Rectal smooth muscle tissue (tissue), 1 donor: ENCODE measurements at regions not wholly inside any gene's neighbourhood (a gene's known extent, or its start where the extent isn't known, plus 50 kb on each side); places are given as distances from the start of the nearest gene placed in this dataset.

Source experiments
- H3K27ac ChIP-seq: one replicate; pipeline ENCODE4 v1.7.0; 2013; ENCODE audit warnings: low read depth, low read length, inconsistent platforms
- H3K27me3 ChIP-seq: one replicate; pipeline ENCODE4 v1.7.0; 2013; ENCODE audit warnings: low read length; ENCODE audit not compliant: control insufficient read depth, insufficient read depth
- H3K36me3 ChIP-seq: one replicate; pipeline ENCODE4 v1.7.0; 2013; ENCODE audit warnings: low read length; ENCODE audit not compliant: control insufficient read depth, insufficient read depth
- H3K4me1 ChIP-seq: one replicate; pipeline ENCODE4 v1.7.0; 2013; ENCODE audit warnings: low read length; ENCODE audit not compliant: control insufficient read depth, insufficient read depth
- H3K4me3 ChIP-seq: one replicate; pipeline ENCODE4 v1.7.0; 2013; ENCODE audit warnings: low read length
- H3K9ac ChIP-seq: one replicate; pipeline ENCODE4 v1.7.0; 2013; ENCODE audit warnings: low read length

DNA sequence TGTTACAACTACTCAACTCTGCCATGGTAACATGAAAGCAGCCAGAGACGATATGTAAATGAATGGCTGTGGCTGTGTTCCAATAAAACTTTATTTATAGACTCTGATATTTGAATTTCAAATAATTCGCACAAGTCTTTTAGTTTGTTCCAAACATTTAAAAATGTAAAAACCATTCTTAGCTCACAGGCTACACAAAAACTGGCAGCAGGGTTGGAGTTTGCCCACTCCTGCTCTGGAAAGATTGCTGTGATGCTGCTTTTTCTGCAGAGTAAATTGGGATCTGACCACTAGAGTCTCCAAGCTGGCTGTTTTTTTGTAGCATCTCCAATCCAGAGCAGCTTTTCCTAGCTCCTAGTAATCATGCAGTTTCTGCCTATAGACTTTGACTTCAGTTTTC, 157.5 kb downstream of the CHRM3 start:
- no peak overlapping the region for H3K4me3 ChIP-seq
- no peaks in the 10 kb centered on the region for H3K27me3 ChIP-seq
- H3K36me3 ChIP-seq = no peaks in the 10 kb centered on the region
- no peak overlapping the region for H3K9ac ChIP-seq
- no peak overlapping the region for H3K27ac ChIP-seq
- no peaks in the 10 kb centered on the region for H3K4me1 ChIP-seq

DNA sequence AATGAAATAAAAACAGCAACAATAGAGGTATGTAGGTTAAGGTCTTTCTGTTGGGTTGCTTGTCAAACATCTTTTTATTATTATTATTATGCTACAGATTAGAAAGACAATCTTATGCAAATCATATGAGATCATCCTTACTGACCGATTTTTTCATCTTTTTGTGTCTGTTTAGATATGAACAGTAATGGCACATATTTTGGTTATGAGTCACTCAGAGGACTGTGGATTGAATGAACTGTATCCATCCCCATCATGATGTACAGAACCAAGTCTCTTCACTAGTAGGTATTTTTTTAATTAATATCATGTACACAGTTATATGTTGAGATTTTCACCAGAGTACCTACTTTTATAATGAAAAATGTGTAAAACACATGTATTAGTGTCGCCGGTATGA, 159.1 kb downstream of the CHRM3 start:
- Histone ChIP-seq H3K27me3 (no peaks in the 10 kb centered on the region), H3K9ac (no peak overlapping the region), H3K4me3 (no peak overlapping the region), H3K36me3 (no peaks in the 10 kb centered on the region), H3K4me1 (no peaks in the 10 kb centered on the region), H3K27ac (no peak overlapping the region)

DNA sequence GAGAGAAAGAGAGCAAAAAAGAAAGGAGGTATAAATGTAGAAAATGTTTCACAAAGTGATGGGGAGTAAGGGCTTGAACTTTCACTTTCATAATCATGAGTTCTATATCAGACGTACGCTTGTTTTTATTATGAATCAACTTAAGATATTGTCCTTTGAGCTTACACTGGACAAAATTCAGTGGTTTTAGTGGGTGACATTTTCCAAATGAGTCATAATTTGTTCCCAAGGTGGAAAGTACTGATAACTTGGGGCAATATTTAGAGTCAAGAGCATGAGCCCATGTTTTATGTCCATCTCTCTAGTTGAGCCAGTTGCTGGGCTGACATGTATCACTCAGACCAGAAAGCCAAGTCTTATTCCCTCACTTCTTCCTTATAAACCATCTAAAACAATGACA, 161.6 kb downstream of the CHRM3 start:
- Histone ChIP-seq H3K9ac (no peak overlapping the region), H3K27ac (no peak overlapping the region), H3K36me3 (no peaks in the 10 kb centered on the region), H3K4me3 (peak overlapping the region; percentile 24), H3K27me3 (no peaks in the 10 kb centered on the region), H3K4me1 (no peaks in the 10 kb centered on the region)

DNA sequence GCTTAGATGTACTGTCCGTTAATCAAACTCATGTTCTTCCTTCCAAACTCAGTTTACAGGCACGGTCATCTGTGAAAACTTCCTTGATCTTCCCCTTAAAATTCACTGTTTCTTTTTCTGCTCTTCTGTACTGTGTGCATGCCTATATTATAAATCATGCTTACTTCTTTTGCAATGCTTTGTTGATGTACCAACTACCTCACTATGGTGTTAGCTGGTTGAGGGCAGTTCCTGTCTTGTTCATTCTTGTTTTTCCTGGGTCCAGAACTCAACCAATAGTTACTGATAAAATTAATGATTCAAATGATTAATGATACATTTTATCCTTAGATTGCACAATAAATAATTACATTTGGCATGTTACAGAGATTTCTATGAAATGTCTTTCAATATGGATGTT, 163.8 kb downstream of the CHRM3 start:
- Histone ChIP-seq H3K36me3 (no peaks in the 10 kb centered on the region), H3K4me1 (no peaks in the 10 kb centered on the region), H3K4me3 (no peak overlapping the region), H3K9ac (no peak overlapping the region), H3K27me3 (no peaks in the 10 kb centered on the region), H3K27ac (no peak overlapping the region)

DNA sequence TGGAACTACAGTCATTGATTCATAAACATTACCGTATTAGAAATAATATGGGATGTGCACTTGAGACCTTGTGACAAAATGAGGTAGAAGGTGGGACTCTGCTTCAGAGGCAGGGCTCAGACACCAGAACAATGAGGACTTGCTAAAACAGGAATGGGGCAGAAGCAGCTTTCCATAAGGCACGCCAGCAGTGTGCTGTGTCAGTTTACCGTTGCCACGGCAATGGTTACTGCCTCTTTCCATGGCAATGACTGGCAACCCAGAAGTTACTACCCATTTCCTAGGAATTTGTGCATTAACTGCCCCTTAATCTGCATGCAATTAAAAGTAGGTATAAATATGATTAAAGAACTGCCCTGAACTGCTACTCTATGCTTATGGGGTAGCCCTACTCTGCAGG, 169.0 kb downstream of the CHRM3 start:
- no peaks in the 10 kb centered on the region for H3K4me1 ChIP-seq
- no peak overlapping the region for H3K27ac ChIP-seq
- no peaks in the 10 kb centered on the region for H3K36me3 ChIP-seq
- H3K27me3 ChIP-seq = no peaks in the 10 kb centered on the region
- no peak overlapping the region for H3K4me3 ChIP-seq
- H3K9ac ChIP-seq = no peak overlapping the region

DNA sequence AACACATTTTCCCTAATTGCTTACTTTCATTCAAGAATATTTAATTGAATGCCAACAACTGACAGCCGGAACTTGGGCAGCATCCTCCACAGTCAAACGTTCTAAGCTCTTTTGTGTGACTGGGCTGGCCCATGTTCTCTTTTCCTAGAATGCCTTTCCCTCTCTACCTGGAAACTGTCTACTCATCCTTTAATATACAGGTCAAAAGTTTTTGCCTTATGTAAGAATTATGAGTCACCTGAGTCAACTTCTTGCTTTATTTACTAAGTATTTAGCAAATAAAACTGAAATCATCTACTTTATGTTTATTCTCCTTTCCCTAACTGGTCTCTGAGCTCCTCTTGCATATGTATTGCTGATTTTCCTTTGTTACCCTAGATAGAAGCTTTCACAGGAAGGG, 172.2 kb downstream of the CHRM3 start:
- Histone ChIP-seq H3K36me3 (no peaks in the 10 kb centered on the region), H3K27me3 (no peaks in the 10 kb centered on the region), H3K9ac (no peak overlapping the region), H3K27ac (no peak overlapping the region), H3K4me3 (no peak overlapping the region), H3K4me1 (no peaks in the 10 kb centered on the region)

DNA sequence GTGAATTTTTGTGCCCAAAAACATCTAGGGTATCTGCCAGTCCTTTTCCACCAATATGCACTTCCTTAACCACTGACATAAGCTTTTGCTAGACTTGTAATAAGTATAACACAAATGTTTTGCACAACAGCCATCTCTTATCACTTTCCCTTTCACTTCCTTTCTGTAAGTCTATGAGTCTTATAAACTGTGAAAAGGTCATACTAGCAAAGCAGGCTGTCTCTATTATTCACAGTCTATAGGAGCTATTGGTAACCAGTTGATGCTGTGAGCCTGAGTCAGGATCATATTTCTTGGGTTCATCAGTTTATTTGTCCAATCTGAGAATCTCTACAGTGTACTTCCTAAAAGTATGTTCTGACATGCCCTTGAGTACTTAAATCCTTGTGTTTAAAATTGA, 172.6 kb downstream of the CHRM3 start:
- no peak overlapping the region for H3K9ac ChIP-seq
- H3K4me1 ChIP-seq = no peaks in the 10 kb centered on the region
- H3K27me3 ChIP-seq = no peaks in the 10 kb centered on the region

DNA sequence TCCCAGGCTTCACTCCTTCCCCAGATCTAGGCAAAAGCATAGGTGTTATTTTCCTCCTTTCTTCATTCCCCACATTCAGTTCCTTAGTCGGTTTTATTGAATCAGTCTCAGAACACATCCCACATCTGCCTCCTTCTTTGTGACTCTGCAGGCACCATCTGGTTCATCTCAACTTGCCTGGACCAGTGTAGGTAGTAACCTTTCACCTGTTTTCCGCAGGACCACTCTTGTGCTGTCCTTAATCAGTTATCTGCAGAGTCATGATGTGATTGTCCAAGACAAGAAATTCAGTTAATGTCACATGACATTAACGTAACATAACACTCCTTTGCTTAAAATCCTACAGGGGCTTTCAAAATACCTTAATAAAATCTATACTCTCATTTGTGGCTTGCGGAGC, 174.6 kb downstream of the CHRM3 start:
- Histone ChIP-seq H3K4me3 (no peak overlapping the region), H3K36me3 (no peaks in the 10 kb centered on the region), H3K27ac (no peak overlapping the region), H3K4me1 (no peaks in the 10 kb centered on the region), H3K27me3 (no peaks in the 10 kb centered on the region), H3K9ac (no peak overlapping the region)

More for the DNA sequence above, 172.6 kb downstream of the CHRM3 start:
- no peak overlapping the region for H3K27ac ChIP-seq
- no peak overlapping the region for H3K4me3 ChIP-seq
- H3K36me3 ChIP-seq = no peaks in the 10 kb centered on the region

DNA sequence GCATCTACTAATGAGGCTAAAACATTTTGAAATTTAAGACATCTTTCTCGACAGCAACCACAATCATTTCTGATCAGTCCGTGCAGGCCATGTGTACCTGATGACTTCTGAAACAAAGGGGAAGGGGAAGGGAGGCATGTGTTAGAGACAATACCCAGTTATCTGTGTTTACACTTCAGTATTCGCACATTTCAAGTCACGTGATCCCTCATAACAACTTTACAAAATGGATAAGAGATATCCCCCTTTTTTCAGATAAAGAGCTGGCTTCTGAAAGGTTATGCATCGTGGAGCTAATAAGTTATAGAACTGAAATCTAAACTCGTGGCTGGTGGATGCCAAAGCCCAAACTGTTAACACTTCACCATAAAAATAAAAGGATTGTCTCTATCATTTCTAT, 175.7 kb downstream of the CHRM3 start:
- no peak overlapping the region for H3K9ac ChIP-seq
- H3K4me1 ChIP-seq = no peaks in the 10 kb centered on the region
- no peaks in the 10 kb centered on the region for H3K36me3 ChIP-seq
- H3K27ac ChIP-seq = no peak overlapping the region
- H3K4me3 ChIP-seq = no peak overlapping the region
- H3K27me3 ChIP-seq = no peaks in the 10 kb centered on the region

DNA sequence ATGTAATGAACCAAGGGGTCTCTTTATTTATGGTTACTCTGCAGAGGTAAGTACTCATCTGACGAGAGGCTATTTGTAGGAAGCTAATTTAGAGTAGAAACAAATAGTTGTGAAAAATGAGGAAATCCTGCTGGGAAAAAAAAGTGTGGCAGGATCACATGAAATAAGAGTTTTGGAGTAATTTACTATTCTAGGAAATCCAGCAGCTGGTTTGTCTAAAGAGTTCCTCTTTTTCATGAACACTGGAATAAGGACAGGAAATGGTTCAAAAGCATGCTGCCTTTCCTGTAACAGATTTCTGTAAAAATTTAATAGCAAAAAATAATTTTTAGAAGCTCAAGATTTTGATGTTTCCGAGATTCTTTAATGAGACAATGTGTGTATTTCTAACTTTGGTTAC, 177.3 kb downstream of the CHRM3 start:
- H3K4me3 ChIP-seq = no peak overlapping the region
- no peak overlapping the region for H3K9ac ChIP-seq
- no peaks in the 10 kb centered on the region for H3K36me3 ChIP-seq
- H3K27ac ChIP-seq = no peak overlapping the region
- H3K27me3 ChIP-seq = no peaks in the 10 kb centered on the region
- H3K4me1 ChIP-seq = no peaks in the 10 kb centered on the region

DNA sequence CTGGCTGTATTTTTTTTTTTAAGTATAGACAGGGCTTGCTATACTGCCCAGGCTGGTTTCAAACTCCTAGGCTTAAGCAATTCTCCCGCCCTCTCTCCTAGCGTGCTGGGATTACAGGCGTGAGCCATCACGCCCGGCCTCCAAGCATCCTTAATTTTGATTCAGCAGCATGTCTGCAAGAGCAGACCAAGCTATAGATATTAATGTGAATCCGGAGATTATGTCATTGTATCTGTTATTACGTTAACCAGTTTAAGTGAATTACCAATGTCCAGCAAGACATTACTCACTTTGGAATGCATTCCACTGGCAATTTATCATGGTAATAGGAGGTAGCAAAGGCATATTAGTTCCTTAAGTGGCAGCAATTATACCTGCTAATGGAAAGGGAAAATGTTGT, 179.7 kb downstream of the CHRM3 start:
- Histone ChIP-seq H3K4me1 (no peaks in the 10 kb centered on the region), H3K36me3 (no peaks in the 10 kb centered on the region), H3K4me3 (no peak overlapping the region), H3K27me3 (no peaks in the 10 kb centered on the region), H3K27ac (no peak overlapping the region), H3K9ac (no peak overlapping the region)

DNA sequence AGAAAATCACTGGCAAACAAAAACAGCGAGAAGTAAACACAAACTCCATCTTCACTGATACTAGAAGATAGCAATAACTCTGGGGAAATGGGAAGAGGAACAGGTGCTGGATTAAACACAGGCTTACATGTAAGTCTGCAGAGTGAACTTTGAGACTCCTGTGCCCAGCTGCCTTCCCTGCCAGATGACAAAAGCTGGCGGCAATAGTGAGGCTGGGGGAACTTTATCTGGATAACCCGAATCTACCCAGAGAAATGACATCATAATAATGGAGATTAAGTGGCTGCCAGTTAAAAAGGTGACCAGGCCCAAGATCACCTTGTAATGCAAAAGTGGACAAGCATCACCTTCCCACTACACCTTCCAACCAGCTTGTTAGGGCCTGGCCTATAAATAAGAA, 184.5 kb downstream of the CHRM3 start:
- Histone ChIP-seq H3K4me1 (no peaks in the 10 kb centered on the region), H3K36me3 (no peaks in the 10 kb centered on the region), H3K27me3 (no peaks in the 10 kb centered on the region), H3K9ac (no peak overlapping the region), H3K4me3 (no peak overlapping the region), H3K27ac (no peak overlapping the region)

DNA sequence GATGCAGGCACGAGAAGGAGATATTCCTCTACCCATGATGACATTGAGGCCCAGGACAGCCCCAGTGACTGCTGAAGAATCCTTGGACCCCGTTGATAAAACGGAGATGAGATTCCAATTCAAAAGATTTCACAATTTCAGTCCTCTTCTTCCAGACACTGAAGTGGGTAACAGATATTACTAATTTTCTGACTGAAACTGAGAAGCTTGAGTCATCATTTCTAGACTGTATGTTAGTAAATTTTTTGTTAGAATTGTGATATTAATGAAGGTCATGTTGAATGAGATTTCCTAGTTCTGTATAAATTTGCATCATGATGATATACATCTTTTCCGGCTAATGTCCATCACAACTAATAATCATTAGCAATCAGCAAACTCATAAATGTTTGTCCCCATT, 185.8 kb downstream of the CHRM3 start:
- Histone ChIP-seq H3K9ac (no peak overlapping the region), H3K4me3 (no peak overlapping the region), H3K27ac (no peak overlapping the region), H3K4me1 (no peaks in the 10 kb centered on the region), H3K36me3 (no peaks in the 10 kb centered on the region), H3K27me3 (no peaks in the 10 kb centered on the region)

DNA sequence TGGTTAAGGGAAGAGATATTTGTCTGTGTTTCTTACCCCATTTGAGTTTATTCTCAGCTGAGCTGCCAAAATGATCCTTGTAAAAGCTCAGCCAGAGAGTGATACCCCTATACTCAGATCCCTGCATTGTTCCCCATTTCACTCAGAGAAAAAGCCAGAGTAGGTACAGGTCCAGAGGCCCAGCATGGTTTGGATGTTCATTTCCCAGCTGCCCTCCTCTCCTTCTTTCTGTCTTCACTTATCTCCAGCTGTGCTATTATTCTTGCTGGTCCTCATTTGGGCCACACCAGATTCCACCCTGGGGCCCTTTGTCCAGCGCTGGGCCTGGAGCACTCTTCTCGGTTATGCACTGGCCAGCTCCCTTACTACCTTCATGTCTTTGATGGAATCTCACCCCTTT, 187.7 kb downstream of the CHRM3 start:
- Histone ChIP-seq H3K9ac (no peak overlapping the region), H3K4me3 (no peak overlapping the region), H3K4me1 (no peaks in the 10 kb centered on the region), H3K36me3 (no peaks in the 10 kb centered on the region), H3K27ac (no peak overlapping the region), H3K27me3 (no peaks in the 10 kb centered on the region)
